GM13976 (cell line): ENCODE measurements at regions not wholly inside any gene's neighbourhood (a gene's known extent, or its start where the extent isn't known, plus 50 kb on each side); places are given as distances from the start of the nearest gene placed in this dataset.

Experiments used
- DNase-seq: peaks from one replicate; pipeline ENCODE4 v3.0.0; 2012; ENCODE audit warnings: low spot score
- in situ Hi-C: fragments of 300-500 bp; cut with MboI; formaldehyde crosslinking; loops from one replicate; pipeline ENCODE4 v1.12.0; 2022; ENCODE audit warnings: low sequenced_read_pairs, mixed read lengths, inconsistent platforms; ENCODE audit not compliant: unreplicated experiment
- TF ChIP-seq, protein P1 (sequence below): IDR thresholded peaks from 2 replicates; pipeline ENCODE4 v1.5.1; 2012; ENCODE audit warnings: borderline replicate concordance, mild to moderate bottlenecking; ENCODE audit not compliant: insufficient read depth; ENCODE audit errors: extremely low read depth, missing control alignments, control extremely low read depth

DNA sequence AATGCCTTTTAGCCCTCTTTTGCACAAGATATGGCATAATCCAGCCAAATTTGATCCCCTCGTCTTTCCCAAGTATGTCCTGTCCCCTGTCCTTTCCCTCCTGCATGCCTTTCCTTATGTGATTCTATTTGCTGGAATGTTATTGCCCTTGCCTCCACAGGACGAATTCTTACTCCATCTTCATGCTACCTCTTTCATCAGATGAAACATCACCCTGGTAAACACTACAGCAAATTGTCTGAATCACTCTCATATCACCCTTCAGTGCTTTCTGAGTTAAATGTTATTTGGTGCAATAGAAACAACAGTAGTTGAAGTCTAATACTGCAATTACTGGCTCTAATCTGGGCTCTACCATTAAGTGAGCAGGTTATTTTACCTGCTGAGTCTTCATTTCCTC lies 52.2 kb upstream of the FAT1 start:
- DNase-seq, result no peak
- in situ Hi-C loops, result no loop called here

DNA sequence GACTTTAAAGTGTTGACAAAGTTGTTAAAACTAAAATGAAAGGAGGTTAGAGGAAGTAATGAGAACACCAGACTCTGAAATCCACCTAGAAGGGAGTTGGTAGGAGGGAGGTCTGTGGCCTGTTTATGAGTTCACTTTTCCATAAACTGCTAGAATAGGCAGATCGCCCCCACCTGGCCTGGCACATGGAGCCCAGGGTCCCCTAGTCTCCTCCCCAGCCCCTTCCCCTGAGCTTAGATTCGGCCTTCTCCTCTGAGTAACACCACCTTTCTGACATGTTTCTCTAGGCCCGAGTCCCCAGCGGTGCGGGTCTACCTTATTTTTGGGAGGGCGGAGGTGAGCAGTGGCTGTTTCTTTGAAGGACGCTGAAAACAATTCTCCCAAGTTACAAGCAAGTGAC lies 54.5 kb upstream of the FAT1 start:
- in situ Hi-C loops, result no loop called here
- TF ChIP-seq, protein P1, sequence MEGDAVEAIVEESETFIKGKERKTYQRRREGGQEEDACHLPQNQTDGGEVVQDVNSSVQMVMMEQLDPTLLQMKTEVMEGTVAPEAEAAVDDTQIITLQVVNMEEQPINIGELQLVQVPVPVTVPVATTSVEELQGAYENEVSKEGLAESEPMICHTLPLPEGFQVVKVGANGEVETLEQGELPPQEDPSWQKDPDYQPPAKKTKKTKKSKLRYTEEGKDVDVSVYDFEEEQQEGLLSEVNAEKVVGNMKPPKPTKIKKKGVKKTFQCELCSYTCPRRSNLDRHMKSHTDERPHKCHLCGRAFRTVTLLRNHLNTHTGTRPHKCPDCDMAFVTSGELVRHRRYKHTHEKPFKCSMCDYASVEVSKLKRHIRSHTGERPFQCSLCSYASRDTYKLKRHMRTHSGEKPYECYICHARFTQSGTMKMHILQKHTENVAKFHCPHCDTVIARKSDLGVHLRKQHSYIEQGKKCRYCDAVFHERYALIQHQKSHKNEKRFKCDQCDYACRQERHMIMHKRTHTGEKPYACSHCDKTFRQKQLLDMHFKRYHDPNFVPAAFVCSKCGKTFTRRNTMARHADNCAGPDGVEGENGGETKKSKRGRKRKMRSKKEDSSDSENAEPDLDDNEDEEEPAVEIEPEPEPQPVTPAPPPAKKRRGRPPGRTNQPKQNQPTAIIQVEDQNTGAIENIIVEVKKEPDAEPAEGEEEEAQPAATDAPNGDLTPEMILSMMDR, result no peak

More for the DNA sequence above, 52.2 kb upstream of the FAT1 start:
- TF ChIP-seq, protein P1, result no peak

DNA sequence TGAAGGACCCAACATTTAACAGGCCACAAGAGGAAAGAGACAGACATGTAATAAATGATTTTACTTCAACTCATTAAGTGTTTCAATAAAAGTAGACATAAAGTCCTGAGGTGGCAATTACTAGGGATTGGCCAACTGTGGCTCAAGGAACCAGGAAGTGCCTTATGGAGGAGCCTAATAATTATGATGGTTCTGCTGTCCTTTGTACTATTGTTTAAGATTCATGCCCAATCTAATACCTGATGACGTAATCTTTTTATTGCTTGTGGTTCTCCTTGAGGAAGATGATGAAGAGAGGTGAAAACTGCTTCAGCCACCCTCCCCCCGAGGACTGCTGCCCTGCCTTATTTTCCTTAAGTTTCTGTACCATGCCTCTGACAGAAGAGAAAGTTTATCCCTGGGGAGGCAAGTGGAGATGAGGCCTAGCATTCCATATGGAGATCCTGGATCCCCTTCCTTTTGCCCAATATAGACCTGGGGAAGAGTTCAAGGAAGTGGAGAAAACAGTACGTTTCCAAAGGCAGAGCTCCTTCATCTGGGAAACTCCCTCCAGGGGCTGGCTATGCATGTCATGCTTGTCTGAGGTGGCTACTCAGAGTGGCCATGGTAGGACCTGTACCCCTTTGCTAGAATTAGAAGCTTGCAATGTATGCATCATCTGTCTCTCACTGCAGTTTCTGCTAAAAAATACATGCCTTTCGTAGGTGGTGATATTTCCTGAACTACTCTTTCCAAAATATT lies 56.8 kb upstream of the FAT1 start:
- in situ Hi-C loops, result no loop called here
- TF ChIP-seq, protein P1, result no peak

More for the DNA sequence above, 54.5 kb upstream of the FAT1 start:
- no peak for DNase-seq

DNA sequence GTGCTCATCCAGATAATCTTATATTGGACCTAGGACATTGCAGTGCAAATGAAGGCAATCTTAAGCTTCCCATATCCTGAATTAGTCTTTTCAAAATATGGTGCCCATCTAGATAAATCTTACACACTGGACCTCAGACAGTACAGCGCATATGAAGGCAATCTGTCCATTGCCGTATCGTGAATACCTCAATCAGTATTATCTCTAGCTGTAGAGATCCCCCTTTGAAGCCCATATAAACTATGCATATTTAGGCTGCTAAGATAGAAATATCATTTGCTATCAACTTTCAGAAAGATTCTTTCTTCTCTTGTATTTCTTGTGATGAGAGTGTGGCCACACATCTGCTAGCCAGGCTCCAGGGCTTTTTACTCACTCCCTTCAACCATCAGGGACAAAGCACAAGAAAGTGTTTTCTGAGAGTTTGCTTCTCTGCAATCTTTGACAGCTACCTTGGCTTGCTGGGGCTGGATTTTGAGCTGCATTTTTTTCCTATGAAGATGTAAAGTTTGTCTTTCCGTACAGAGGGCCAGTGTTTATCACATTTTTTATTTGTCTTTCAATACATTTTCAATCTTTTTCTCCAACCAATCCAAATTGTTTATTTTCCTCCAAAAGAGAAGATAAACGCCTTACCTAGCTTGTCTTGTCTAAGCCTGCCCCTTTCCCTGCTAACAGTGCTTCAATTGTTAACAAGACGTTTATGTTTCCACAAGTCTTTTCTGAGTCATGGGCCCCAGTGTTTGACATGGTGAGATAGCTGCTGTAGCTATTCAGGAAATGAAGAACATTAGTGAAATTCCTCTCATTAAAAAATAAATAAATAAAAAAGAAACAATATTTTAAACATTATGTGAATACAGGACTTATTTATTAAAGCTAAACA lies 57.6 kb upstream of the FAT1 start:
- in situ Hi-C loops, result no loop called here
- DNase-seq, result no peak
- TF ChIP-seq, protein P1, result no peak

More for the DNA sequence above, 56.8 kb upstream of the FAT1 start:
- DNase-seq, result no peak

DNA sequence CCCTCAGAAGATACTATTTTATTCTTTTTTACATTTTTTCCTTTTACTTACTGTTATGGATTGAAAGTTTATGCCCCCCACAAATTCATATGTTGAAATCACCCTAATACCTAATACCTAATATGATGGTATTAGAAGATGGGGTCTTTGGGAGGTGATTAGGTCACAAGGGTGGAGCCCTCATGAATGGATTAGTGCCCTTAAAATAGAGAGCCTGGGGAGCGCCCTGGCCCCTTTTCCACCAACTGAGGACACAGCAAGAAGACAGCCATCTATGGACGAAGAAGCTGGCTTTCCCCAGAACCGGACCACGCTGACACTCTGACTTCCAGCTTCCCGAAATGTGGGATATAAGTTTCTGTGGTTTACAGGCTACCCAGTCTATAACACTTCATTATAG lies 58.6 kb upstream of the FAT1 start:
- in situ Hi-C loops, result no loop called here
- TF ChIP-seq, protein P1, result no peak
- DNase-seq, result no peak

DNA sequence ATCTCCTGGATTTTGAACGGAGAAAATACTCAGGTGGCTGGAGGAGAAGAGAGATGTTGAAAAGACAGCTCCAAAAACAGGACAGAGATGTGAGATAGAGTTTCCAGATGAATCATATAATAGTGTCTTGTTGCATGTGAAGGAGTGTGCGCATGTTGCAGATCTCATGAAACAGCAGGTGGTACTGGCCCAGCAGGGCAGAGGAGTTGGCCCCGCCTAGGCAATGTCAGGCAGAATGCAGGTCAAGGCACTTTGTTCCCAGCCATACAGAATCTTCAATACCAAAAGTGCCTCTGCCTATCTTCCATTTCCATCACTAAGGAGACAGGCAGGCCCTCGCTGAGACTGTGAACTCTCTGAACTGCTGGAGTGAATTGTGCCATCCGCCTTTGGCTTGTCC lies 63.9 kb upstream of the FAT1 start:
- TF ChIP-seq, protein P1, result no peak
- in situ Hi-C loops, result no loop called here

More for the DNA sequence above, 63.9 kb upstream of the FAT1 start:
- DNase-seq, result no peak
